H1 (cell line): ENCODE measurements at regions not wholly inside any gene's neighbourhood (a gene's known extent, or its start where the extent isn't known, plus 50 kb on each side); places are given as distances from the start of the nearest gene placed in this dataset.

Source experiments
- CBX5 ChIP-seq: fragments of 300-800, 300-1000 bp; sonication (generic); IDR thresholded peaks from 2 replicates; pipeline ENCODE4 v1.7.1; 2016; ENCODE audit warnings: antibody characterized with exemption, low read length, low read depth
- CBX8 ChIP-seq: fragments of 300-800, 300-1000 bp; sonication (generic); IDR thresholded peaks from 2 replicates; pipeline ENCODE4 v1.7.1; 2016; ENCODE audit warnings: low read depth, low read length, borderline replicate concordance
- CREB1 ChIP-seq: IDR thresholded peaks from 2 replicates; pipeline ENCODE4 v1.6.1; 2012; ENCODE audit warnings: inconsistent platforms
- HDAC6 ChIP-seq: IDR thresholded peaks from one replicate; pipeline ENCODE4 v1.7.1; 2012; ENCODE audit warnings: low read depth, mild to moderate bottlenecking, inconsistent platforms, low read length, moderate library complexity
- KDM4A ChIP-seq: IDR thresholded peaks from one replicate; pipeline ENCODE4 v1.7.1; 2012; ENCODE audit warnings: low read depth, mild to moderate bottlenecking, moderate library complexity, low read length, inconsistent platforms; ENCODE audit not compliant: severe bottlenecking
- PHF8 ChIP-seq: fragments of 200-600 bp; sonication (generic); conservative IDR thresholded peaks from 2 replicates; pipeline ENCODE4 v1.7.1; 2012; ENCODE audit warnings: low read depth, mild to moderate bottlenecking, inconsistent platforms, low read length, moderate library complexity
- SIX5 ChIP-seq: IDR thresholded peaks from 2 replicates; pipeline ENCODE4 v1.6.1; 2011; ENCODE audit warnings: mild to moderate bottlenecking, low read depth, low read length

DNA sequence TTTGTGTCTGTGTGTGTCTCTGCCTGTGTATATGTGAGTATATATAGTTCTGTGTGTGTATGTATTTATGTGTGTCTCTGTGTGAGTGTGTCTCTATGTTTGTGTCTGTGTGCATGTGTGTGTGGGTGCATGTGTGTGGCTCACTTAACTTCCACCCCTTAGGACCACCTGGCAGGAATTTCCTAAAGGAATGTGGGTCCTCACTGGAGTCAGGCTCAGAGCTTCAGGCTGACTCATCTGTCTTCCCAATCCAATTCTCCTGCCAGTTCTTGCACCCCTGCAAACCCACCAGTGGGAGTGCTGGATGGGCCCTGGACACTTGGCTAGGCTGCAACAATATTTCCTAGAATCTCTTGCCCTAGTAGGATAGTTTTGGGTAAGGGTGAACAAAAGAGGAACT lies 70.2 kb upstream of the GRB10 start (continued):
- TF ChIP-seq PHF8 (no peak), KDM4A (no peak), CBX5 (no peak), SIX5 (no peak), CREB1 (no peak), HDAC6 (no peak), CBX8 (no peak)
- TF ChIP-seq, all 59 proteins: peak for 0
